HG02870 (cell line): ENCODE measurements at regions not wholly inside any gene's neighbourhood (a gene's known extent, or its start where the extent isn't known, plus 50 kb on each side); places are given as distances from the start of the nearest gene placed in this dataset.

ENCODE experiments used
- ATAC-seq: cut with Tn5 transposase; IDR thresholded peaks from one replicate; pipeline ENCODE4 v1.9.1; 2021; ENCODE audit warnings: mild to moderate bottlenecking, moderate library complexity; ENCODE audit not compliant: unreplicated experiment

DNA sequence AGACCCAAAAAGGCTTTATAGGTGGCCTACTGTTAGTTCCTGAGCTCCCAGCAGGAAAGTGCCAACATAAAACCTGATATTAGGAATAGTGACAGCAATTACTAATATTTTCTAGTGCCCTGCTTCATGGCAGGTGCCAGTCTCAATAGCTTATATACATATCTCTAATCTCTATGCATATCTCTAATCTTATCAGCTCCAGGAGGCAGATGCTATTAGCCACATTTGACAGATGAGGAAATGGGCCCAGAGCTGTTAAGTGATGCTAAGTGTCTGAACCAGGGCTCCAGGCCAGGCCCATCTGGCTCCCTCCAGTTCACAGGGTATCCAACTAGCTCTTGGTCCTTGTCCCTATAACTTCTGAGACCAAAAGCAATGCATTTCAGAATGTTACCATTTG lies 142.5 kb downstream of the CHIC2 start:
- no peak for ATAC-seq

DNA sequence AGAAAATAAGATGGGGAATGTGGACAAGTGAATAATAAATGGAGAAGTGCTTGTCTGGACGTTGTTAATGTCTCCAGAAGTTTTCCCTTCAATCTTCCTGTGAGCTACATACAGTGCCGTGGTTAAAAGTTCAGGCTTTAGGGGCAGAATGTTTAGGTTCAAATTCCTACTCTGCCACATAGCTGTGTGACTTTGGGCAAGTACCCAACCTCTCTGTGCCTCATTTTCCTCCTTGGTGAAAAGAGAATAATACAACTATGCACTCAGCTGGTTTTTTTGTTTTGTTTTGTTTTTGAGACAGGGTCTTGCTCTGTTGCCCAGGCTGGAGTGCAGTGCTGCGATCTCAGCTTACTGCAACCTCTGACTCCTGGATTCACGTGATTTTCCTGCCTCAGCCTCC lies 143.5 kb downstream of the CHIC2 start:
- ATAC-seq = no peak

DNA sequence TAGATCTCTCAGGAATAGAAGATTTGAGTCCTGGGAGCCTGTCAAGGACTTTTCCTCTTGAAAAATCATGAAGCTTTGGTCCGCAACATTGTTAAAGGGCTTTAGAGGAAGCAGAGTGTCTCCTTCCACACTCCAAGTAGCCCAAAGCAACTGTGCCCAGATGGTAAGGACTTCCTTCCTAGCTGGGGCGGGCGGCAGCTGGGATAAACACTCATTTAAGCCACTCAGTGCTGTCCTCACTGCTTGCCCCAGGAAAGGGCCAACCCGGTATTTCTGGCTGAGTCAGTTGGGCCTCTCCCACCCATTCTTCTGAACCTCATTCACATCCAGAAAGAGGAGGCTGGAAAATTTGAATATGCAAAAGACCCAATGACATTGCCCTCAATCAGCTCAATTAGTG lies 144.3 kb downstream of the CHIC2 start:
- ATAC-seq = no peak

DNA sequence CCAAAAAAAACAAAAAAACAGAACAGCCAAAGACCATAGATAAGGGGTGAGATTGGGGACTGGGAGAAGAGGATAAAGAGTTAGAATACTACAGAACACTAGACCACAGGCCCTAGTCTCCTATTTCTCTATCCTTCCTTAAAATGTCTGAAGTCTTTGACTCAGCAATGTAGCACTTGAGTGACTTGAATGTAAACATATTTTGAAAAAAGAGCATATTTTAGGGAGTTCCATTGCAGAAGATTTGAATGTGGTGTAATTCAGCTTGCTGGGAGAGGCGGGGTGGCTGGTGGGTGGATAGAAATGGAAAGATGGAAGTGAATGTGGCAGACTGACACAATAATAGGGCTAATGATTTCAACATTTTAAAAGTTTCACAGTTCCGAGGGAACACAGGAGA lies 144.9 kb downstream of the CHIC2 start:
- no peak for ATAC-seq

DNA sequence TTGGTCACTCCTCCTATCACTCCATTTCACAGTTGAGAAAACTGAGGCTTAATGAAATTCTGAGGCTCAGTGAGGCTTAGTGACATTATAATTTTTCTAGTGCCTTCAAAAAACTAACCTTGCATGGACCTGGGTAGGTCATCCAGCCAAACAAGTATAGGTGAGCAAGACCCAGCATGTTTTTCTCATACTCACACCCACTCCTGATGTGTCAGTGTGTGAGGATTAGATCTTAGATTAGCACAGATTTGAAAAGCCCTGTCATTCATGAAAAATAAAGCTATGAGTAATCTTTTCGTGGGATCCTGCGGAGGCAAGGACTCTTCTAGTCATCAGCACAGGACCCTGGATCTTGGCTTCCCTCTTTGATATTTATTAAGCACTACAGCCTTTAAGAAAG lies 146.7 kb downstream of the CHIC2 start:
- ATAC-seq = no peak

DNA sequence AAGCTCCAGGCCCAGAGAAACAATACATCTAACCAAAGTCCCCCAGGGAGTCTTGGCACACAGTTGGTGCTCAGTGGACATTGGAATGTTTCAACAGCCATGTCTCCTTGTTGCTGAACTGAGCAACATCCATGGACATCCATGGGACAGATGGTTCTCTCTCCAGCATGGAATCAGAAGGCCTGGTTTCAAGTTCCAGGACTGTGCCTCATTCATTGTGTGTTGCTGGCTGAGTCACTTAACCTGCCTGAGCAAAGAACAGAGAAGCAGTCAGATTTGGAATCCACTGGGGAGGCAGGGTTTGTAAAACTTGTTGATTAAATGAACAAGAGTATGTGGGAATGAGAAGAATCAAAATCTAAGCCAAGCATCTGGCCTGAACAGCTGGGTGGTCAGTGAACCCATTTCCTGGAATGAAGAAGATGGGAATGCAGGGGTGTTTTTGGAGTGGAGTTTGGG lies 147.9 kb downstream of the CHIC2 start:
- ATAC-seq = no peak

DNA sequence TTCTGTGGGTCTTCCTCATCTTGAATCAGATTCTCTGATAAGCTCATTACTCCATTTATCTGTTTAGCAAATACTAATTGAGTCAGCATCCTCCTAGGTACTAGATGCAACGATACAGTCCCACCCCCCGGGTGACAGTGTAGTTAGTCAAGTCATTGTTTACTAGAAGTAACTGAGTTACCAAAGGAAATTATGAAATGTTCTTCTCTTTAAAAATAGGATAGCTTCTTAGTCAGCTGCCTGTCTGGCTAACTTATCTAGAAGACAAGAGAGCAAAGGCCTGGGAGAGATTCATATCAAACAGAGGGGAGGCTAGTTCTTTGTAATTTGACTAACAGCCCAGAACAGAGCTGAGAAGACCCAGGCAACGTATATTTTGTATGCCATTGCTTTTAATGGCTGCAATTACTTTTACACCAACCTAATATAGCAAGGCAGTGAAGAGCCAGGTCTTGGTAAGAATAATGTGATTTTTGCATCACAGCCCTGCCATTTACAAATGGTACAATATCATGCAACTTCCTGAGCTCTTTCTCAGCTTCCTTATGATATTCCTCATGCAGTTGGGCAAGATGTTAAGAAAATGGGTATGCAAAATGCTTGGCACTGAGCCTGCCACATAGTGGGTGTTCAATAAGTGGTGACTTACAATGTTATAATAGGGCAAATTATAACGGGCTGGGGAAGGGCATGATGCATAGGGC lies 149.9 kb downstream of the CHIC2 start:
- no peak for ATAC-seq

DNA sequence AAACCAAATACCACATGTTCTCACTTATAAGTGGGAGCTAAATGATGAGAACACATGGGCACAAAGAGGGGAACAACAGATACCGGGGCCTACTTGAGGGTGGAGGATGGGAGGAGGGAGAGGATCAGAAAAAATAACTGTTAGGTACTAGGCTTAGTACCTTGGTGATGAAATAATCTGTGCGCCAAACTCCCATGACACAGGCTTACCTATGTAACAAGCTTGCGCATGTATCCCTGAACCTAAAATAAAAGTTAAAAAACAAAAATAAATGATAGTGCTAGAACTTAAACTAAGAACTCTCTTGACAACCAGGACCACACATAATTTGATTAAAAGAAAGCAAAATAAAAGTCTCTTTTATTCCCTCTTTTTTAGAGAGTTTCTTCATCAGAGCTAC lies 150.6 kb downstream of the CHIC2 start:
- ATAC-seq = no peak

DNA sequence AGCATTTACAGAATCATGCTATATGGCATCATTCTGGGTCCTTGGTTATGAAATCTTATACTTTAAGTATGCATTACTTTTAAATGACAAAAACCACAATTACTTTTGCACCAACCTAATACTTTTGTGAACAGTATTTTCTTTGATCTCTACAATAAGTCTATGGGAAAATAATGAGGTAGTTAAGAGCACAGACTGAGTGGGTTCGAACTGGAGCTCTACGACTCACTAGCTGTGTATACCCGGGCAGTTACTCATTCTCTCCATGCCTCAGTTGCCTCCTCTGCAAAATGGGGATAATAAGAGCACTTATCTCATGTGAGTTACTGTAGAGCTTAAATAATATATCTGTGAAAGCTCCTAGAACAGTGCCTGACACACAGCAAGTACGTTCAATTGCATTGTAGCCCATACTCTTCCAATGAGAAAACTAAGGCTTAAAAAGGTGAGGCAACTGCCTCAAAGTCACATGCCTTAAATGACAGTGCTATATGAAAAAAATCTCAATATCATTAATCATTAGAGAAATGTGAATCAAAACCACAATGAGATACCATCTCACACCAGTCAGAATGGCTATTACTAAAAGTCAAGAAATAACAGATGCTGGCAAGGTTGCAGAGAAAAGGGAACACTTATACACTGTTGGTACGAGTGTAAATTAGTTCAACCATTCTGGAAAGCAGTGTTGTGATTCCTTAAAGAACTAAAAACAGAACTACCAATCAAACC lies 151.5 kb downstream of the CHIC2 start:
- no peak for ATAC-seq

DNA sequence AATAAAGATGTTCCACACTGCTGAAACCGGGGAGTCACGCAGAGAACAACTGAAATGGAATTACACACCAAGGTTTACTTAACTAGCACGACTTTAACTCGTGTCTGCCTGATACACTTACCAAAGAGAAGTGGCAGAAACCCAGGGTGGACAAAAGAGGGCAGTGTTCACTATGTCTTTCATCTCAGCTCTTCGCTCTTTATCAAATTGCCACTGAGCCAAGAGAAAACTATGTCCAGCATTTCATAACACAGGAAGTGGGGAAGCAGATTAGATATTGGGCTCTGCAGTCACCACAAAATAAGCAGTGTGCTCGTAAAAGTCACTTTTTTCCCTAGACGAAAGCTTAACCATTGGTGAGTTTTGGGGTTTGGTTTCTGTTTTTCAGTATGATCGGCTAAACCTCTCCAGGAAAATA lies 155.7 kb downstream of the CHIC2 start:
- no peak for ATAC-seq

DNA sequence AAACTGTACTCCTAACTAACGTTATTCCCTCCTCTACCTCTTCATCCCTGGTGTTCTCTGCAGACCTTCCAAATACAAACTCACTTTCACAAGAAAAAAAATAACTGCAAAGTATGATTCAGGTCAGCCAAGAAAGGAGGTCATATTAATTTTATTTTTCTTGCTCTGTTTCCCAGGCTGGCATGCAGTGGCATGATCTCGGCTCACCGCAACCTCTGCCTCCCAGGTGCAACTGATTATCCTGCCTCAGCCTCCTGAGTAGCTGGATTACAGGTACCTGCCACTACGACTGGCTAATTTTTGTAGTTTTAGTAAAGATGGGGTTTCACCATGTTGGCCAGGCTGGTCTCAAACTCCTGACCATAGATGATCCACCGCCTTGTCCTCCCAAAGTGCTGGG lies 156.6 kb downstream of the CHIC2 start:
- no peak for ATAC-seq

DNA sequence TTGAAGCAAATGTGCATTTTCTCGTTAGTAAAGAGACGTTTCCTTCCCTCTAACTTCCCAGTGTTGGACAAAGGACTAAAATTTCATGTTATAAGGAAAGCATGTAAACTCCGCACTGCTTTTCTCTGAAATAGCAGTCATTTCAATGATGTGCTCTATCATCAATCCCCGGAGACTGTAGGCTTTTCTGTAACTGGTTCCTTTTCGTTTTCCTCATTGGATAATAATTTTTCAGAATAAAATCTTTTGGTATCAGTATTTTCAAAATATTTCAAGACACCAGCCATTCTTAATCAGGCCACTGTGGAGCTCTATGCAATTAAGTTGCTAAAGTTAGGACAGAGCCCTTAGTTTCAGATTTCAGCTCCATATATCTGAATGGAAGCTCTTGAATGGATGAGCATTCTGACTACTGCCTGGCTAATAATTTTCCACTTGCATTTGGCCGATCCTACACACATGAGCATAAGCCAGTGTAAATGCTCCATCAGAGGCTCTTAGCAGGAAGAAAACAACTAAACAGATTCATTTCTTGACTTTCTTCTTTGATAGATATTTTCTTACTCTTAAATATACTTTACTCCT lies 157.7 kb downstream of the CHIC2 start:
- no peak for ATAC-seq

DNA sequence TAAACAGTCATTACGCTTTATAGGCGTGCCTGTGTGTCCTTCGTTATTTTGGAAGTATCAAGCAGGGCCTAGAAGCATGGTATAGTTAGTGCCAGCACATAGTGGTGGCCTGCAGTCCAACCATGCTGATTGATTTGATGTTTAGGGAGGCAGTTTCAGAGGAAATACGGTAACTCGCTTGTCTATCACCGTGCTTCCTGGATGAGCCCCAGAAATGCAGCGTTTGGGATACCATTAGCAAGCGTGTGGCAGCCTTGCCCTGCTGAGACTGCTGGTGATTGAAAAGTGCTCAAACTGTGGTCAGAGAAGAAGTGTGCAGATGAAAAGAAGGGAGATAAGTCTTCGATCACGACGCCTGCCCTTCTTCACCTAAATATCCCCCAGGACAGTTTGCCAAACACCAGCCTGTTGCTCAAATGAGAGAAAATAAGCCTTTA lies 158.4 kb downstream of the CHIC2 start:
- ATAC-seq = no peak

DNA sequence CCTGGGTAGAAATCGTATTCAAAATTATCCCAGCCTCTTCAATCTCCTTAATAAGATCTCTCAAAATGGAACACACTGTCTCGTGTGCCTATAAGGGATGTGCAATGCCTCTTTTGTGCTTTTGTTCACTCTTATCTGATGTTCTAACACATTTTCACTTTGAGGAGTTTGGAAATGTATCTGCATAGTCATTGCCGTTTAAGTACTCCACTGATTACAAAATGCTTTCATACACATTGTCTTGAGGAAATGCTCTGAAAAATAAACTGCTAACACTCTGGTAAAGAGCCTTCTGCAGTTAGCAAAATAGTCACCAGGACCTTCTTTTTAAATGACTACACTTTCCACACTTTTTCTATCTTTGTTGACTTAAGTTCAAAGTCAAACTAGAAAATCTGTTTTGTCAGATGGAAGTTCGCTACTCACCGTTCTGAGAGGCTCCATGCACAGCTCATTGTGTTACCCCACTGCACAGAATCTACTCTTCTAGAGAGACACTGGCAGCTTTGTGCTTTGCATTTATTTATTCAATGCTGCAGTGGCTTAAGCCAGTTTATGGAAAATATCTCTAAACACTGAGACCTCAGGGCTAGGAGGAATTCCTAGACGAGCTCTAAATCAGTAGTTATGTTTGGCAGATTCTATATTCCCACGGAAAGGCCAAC lies 159.0 kb downstream of the CHIC2 start:
- ATAC-seq = no peak

DNA sequence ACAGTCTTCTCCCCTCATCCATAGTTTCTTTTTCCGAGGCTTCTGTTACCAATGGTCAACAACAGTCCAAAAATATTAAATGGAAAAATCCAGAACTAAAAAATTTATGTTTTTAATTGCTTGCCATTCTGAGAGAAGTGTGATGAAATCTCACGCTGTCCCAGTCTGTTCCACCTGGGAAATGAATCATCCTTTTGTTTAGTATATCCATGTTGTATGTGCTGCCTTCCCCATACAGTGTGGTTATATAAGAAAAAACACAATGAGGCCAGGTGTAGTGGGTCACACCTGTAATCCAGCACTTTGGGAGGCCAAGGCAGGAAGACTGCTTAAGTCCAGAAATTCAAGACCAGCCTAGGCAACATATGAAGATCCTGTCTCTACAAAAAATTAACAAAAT lies 161.6 kb downstream of the CHIC2 start:
- no peak for ATAC-seq

DNA sequence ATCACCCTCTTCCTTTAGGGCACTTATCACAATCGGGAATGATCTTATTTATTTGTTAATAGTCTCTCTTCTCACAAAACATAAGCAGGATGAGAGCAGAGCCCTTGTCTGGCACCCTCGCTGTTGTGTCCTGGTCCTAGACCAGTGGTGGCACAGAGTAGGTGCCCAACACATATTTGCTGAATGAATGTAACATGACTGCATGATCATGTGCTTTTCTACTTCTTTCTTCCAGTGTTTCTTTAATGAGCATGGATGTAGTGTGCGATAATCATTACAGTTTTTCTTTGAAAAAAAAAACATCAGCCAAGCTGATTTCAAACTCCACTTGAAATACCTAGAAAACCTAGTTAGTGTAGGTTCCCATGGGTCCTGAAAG lies 164.1 kb downstream of the CHIC2 start:
- no peak for ATAC-seq

DNA sequence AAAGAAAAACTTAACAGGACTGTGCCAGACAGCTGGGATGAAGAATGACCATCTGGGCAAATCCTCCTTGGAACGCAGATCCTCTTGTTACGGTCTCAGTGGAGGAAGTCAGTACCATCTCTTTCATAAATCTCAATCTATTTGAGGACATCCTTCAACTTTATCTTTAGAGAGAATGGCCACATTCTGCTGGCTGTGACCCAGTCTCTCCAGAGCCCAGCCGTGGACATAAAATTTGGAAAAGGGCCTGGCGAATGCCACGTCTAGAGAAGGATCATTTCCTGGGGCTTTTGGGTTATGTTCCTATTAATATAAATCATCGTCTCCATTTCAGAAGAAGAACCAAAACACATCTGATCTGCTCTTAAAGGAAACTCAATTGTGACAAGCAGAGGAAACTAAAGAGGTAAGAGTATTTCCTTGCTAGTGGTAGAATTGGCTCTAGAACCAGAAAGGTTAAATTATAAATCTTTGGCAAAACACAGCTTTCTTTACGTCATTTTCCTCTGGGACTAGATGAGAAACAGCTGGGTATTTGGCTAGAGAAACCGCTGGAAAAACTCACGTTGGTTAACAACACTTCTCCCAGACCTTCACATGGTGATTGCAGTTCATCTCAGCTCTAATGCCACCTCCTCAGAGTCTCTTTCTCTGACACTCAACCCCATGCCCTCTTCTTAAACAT lies 164.7 kb downstream of the CHIC2 start:
- no peak for ATAC-seq

DNA sequence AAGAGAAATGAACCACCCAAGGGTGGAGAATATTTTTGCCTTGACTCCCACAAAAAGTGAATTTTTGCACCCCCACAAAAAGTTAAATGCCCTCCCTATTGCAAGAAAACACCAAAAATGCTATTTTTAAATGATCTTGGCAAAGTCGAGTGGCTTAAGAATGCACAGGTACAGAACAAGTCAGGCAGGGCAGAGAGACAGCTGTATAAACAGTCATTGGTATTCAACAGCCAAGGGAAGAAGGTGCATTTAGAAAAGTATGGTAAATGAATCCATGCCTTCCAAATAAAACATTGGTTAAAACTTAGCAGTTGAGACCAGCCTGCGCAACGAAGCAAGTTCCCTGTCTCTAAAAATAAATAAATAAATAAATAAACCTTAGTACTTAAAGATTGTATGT lies 169.3 kb downstream of the CHIC2 start:
- no peak for ATAC-seq

DNA sequence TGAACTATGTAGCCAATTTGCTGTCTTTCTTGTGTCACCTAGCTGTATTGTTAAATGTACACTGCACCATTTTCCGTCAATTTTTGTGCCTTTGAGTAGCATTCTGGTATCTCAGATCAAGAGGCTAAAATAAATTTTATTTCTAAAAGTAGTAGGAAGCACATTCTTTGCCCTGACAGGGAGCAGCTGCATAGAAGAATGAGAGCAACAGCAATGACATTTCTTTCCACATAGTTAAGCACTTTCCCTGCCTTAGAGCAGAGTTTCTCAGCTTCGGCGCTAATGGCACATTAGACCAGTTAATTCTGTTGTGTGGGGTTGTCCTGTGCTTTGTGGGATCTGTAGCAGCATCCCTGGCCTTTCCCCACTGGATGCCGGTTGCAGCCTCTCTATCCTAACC lies 173.9 kb downstream of the CHIC2 start:
- ATAC-seq = no peak

DNA sequence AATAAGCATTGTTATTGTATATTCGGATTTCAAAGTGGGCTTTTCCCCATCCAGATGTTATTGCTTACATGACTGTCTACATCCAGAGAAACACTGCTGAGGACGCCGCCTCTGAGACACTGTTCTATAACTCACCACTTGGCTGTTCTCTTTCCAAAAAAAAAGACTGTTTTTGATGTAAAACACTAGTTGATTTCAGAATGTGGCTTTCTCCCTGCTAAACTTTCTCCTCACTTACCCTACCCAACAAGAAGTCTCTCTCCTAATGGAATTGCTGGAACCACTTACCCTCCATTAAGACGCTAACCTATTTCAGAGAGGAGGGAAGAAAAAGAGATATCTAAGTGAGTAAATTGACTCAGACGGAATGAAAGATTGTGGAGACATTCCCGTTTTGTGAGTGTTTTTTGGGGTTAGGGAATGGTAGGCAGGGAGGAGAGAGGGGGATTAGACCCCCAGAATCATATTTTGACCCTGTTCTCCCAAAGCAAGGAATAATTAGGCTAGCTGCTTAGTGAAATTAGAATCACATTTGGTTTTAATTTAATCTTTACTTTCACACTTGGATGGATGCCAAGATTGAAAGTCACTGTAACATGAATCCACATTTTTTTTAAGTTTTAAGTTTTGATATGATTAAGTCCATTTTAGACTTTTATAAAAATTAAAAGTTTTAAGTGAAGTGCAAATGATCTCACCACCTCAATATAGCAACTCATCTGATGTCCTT lies 174.9 kb downstream of the CHIC2 start:
- ATAC-seq = no peak
